Adipose tissue (tissue), 3 donors: ENCODE measurements at regions not wholly inside any gene's neighbourhood (a gene's known extent, or its start where the extent isn't known, plus 50 kb on each side); places are given as distances from the start of the nearest gene placed in this dataset.

ENCODE experiments used
- H3K27ac ChIP-seq: one replicate; pipeline ENCODE4 v1.5.1; 2013; ENCODE audit warnings: low read depth, low read length
- WGBS, 3 donors: extraction: QIAGEN DNeasy Blood & Tissue Kit; methylation state at CpG; one replicate each; pipeline ENCODE4 v1.1.7; 2013; 5-methylcytosine and 5-hydroxymethylcytosine counted together
- donor health status: healthy with polysubstance abuse.
- donor health status: Bipolar disorder and iron deficiency.
- donor health status: healthy.

DNA sequence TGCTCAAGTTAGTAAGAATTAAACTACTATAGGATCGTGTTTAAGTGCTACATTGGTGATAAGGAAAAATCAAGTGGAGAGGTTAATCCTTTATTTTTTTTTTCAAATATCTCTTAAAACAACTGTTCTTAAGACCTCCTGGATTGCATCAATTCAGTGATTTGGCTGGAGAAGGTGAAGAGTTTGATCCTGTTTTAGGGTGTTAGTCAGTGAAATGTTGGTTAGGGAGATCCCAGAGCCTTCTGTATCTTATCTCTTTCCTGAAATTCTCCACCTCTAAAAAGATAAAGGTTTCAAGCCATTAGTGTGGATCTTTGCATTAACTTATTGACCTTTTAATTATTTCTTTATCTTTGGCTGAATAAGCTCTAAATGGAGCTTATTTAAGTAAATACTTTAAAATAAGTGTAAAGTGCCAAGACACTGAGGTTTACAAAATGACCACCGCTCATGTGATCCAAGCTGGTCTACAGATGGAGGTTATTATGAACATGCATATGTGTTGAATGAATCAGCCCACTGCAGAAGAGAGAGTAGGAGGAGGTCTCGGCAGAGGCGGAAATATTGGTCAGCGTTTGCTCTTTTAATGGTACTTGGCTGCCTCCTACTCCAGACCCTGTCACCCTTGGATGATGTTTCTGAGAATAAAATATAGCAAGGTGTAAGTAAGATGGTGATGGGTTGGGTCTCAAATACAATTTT lies 51.8 kb upstream of the BMPER start:
- H3K27ac ChIP-seq: no peak overlapping the region
- WGBS, 3 donors: 70 to 90% (median 84%) methylated on average over 5 of the region's 5 CpGs

DNA sequence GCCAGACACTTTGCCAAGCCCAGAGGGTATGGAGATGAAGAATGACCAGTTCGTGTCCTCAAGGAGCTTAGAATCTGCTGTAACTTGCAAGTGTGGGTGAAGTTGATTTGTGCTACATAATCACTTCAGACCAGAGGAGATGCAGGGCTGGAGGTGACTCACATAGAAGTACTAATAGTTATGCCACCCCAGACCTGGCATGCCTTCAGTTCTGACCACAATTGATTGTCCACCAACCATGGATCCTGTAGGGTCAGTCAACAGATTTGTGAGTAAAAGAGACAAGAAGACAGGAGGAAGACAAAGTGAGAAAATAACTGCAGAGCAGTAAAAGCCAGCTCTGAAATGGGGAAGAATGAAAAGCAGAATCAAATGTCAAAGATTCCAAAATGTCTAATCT lies 51.2 kb upstream of the BMPER start:
- WGBS, 3 donors: 74 to 97% (median 97%) methylated on average over 1 of the region's 1 CpG
- no peak overlapping the region for H3K27ac ChIP-seq

DNA sequence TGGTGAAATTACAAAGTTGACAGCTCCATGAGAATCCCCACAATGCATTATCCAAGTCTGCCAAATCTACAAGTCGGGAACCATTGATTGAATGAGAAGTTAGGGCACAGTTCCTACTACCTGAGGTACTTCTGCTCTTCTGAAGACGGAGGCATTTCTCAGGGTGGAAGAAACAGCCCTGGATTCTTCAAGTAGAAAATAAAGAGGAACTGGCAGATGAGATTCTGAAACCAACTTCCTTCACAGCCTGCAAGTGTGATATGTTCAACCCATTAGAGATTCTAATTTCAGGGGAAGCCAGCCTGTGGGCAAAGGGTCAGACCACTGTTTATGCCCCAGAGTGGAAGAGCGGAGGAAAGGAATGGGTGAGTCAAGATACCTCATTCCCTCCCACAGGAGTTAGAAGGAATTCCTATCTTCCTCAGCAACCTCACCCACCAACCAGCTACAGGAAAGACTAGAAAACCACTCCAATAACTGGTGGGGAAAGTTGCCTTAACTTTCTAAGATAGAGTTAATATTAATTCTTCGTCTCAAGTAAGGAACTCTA lies 50.5 kb upstream of the BMPER start:
- 58 to 82% (median 66%) methylated on average over 4 of the region's 4 CpGs for WGBS, 3 donors

More for the DNA sequence above, 50.5 kb upstream of the BMPER start:
- no peak overlapping the region for H3K27ac ChIP-seq
